Tibial nerve (tissue), 4 donors: ENCODE measurements at regions not wholly inside any gene's neighbourhood (a gene's known extent, or its start where the extent isn't known, plus 50 kb on each side); places are given as distances from the start of the nearest gene placed in this dataset.

Experiments used
- DNase-seq, 2 donors: peaks; one replicate each; pipeline ENCODE4 v3.0.0-alpha.2; 2019; ENCODE audit warnings: low spot score in 2 of 2
- H3K27ac ChIP-seq, 4 donors: fragments of 200-600 bp; sonication (generic) in 3 of 4; one replicate each; pipeline ENCODE4 v1.5.1; 2017 to 2019; ENCODE audit warnings: mild to moderate bottlenecking in 1 of 4
- H3K27me3 ChIP-seq, 2 donors: fragments of 200-600 bp; sonication (generic) in 1 of 2; one replicate each; pipeline versions ENCODE4 v1.5.1 to v1.6.0; 2017 to 2019
- H3K36me3 ChIP-seq, 3 donors: fragments of 200-600 bp; sonication (generic); one replicate each; pipeline ENCODE4 v1.5.1; 2018 to 2019
- H3K4me1 ChIP-seq, 4 donors: fragments of 200-600 bp; sonication (generic) in 3 of 4; one replicate each; pipeline ENCODE4 v1.5.1; 2017 to 2019
- H3K4me3 ChIP-seq, 4 donors: fragments of 200-600 bp; sonication (generic) in 3 of 4; one replicate each; pipeline ENCODE4 v1.5.1; 2017 to 2019; ENCODE audit warnings: mild to moderate bottlenecking in 1 of 4, moderate library complexity in 1 of 4
- H3K9me3 ChIP-seq, 4 donors: fragments of 200-600 bp; sonication (generic) in 3 of 4; one replicate each; pipeline ENCODE4 v1.5.1; 2017 to 2019
- CTCF ChIP-seq, 5 experiments: fragments of 200-600 bp in 3 of 5; fragments of 450-650 bp in 2 of 5; sonication (generic) in 3 of 5; IDR thresholded peaks; one replicate each; pipeline ENCODE4 v1.5.1; 2016 to 2019; ENCODE audit warnings: antibody characterized with exemption in 5 of 5, mild to moderate bottlenecking in 3 of 5, moderate library complexity in 2 of 5
- EP300 ChIP-seq, 2 donors: sonication (generic); formaldehyde crosslinking; IDR thresholded peaks; one replicate each; pipeline ENCODE4 v1.6.1; 2017; ENCODE audit warnings: antibody characterized with exemption in 2 of 2, mild to moderate bottlenecking in 1 of 2
- POLR2A ChIP-seq, 2 donors: fragments of 450-650 bp; IDR thresholded peaks; one replicate each; pipeline ENCODE4 v1.6.1; 2017; ENCODE audit warnings: antibody characterized with exemption in 2 of 2, mild to moderate bottlenecking in 2 of 2, moderate library complexity in 2 of 2
- WGBS, 2 donors: methylation state at CpG; one replicate each; pipeline ENCODE4 v1.1.5; 2018; 5-methylcytosine and 5-hydroxymethylcytosine counted together

DNA sequence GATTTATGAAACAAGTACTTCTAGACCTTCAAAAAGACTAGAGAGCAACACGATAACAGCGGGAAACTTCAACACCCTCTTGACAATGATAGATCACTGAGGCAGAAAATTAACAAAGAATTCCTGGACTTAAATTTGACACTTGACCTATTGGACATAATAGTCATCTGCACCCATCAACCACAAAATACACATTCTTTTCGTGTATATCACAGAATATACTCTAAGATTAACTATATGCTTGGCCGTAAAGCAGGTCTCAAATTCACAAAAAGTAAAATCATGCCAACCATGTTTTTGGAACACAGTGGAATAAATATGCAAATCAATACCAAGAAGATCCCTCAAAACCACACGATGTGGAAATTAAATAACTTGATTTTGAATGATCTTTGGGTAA is 559.4 kb downstream of the DNAH5 start:
- Histone ChIP-seq H3K4me1 (no peaks in the 10 kb centered on the region), H3K36me3 (no peaks in the 10 kb centered on the region), H3K27ac (no peak overlapping the region), H3K27me3 (no peaks in the 10 kb centered on the region), H3K9me3 (peaks cover 0 to 40% (median 0%) of the 10 kb centered on the region in 4 donors), H3K4me3 (no peak overlapping the region)
- WGBS, 2 donors, result 80 to 83% methylated on average over 5 of the region's 5 CpGs
- DNase-seq, result no peak
- TF ChIP-seq CTCF (IDR thresholded peaks at IDR 0.05), result no peak
- TF ChIP-seq POLR2A (IDR thresholded peaks at IDR 0.05), result no peak
- no peak for TF ChIP-seq EP300 (IDR thresholded peaks at IDR 0.05)

- Histone ChIP-seq H3K9me3 (peaks cover 0 to 31% (median 0%) of the 10 kb centered on the region in 4 donors), H3K36me3 (no peaks in the 10 kb centered on the region), H3K4me1 (no peaks in the 10 kb centered on the region), H3K4me3 (no peak overlapping the region), H3K27ac (no peak overlapping the region), H3K27me3 (no peaks in the 10 kb centered on the region)
- DNase-seq, result no peak
- no peak for TF ChIP-seq EP300 (IDR thresholded peaks at IDR 0.05)
- TF ChIP-seq POLR2A (IDR thresholded peaks at IDR 0.05), result no peak
- TF ChIP-seq CTCF (IDR thresholded peaks at IDR 0.05), result no peak
- WGBS, 2 donors, result 67 to 77% methylated on average over 3 of the region's 3 CpGs
Measured at GRCh38 chr5:13382232-13382631, 562.3 kb downstream of the DNAH5 start.

DNA sequence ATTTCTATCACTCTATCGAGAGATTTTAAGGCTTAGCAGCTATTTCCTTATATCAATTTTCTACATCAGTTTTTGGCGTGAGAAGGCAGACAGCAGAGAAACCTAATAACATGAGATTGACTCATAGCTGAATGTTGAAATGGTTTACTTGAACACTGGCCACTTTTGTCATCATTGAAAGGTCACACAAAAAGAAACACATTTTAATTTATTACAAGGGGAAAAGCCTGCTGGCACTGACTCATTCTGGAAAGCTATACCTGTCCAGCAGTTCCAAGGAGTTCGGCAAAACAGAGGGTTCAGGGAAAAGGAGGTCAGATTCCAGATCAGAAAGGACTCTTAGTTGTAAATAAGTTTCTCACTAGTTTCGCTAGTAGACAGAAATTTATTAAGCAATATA is 566.4 kb downstream of the DNAH5 start:
- WGBS, 2 donors, result 60 to 62% methylated on average over 4 of the region's 4 CpGs
- Histone ChIP-seq H3K27me3 (no peaks in the 10 kb centered on the region), H3K27ac (no peak overlapping the region), H3K36me3 (no peaks in the 10 kb centered on the region), H3K9me3 (peaks cover 0 to 16% (median 0%) of the 10 kb centered on the region in 4 donors), H3K4me3 (no peak overlapping the region), H3K4me1 (no peaks in the 10 kb centered on the region)
- DNase-seq, result no peak
- TF ChIP-seq EP300 (IDR thresholded peaks at IDR 0.05) (no peak), CTCF (IDR thresholded peaks at IDR 0.05) (no peak), POLR2A (IDR thresholded peaks at IDR 0.05) (no peak)

- no peak overlapping the region for H3K4me3 ChIP-seq
- no peaks in the 10 kb centered on the region for H3K27me3 ChIP-seq
Measured at GRCh38 chr5:13359344-13359743, 585.1 kb downstream of the DNAH5 start.

GRCh38 chr5:13358342-13358741 is 586.1 kb downstream of the DNAH5 start:
- Histone ChIP-seq H3K27ac (no peak overlapping the region), H3K27me3 (no peaks in the 10 kb centered on the region), H3K9me3 (no peaks in the 10 kb centered on the region), H3K36me3 (no peaks in the 10 kb centered on the region), H3K4me1 (no peaks in the 10 kb centered on the region), H3K4me3 (no peak overlapping the region)
- DNase-seq, result no peak
- TF ChIP-seq CTCF (IDR thresholded peaks at IDR 0.05) (no peak), EP300 (IDR thresholded peaks at IDR 0.05) (no peak), POLR2A (IDR thresholded peaks at IDR 0.05) (no peak)

More at GRCh38 chr5:13359344-13359743, 585.1 kb downstream of the DNAH5 start:
- Histone ChIP-seq H3K4me1 (no peaks in the 10 kb centered on the region), H3K36me3 (no peaks in the 10 kb centered on the region), H3K9me3 (no peaks in the 10 kb centered on the region), H3K27ac (no peak overlapping the region)
- no peak for TF ChIP-seq CTCF (IDR thresholded peaks at IDR 0.05)
- no peak for TF ChIP-seq POLR2A (IDR thresholded peaks at IDR 0.05)
- TF ChIP-seq EP300 (IDR thresholded peaks at IDR 0.05), result no peak
- no peak for DNase-seq
